Astrocyte of the spinal cord (primary cell): ENCODE measurements at regions not wholly inside any gene's neighbourhood (a gene's known extent, or its start where the extent isn't known, plus 50 kb on each side); places are given as distances from the start of the nearest gene placed in this dataset.
"Not testable (repeated sequence)": the region's sequence is repeated elsewhere in the genome, so short reads cannot be mapped to it uniquely, and the experiment has no call there.

Source experiments
- DNase-seq: peaks from one replicate; pipeline ENCODE4 v3.0.0; 2011; ENCODE audit warnings: low read depth, low spot score
- H3K4me3 ChIP-seq: 2 replicates; pipeline ENCODE4 v1.5.1; 2011; ENCODE audit warnings: low read depth, mild to moderate bottlenecking, low read length, moderate library complexity
- in situ Hi-C: cut with HindIII; loops from 2 replicates; pipeline ENCODE4 v1.10.0; 2017; ENCODE audit warnings: low sequenced_read_pairs
- TF ChIP-seq, protein P1 (sequence below): IDR thresholded peaks from 2 replicates; pipeline ENCODE4 v1.5.1; 2012; ENCODE audit warnings: low read depth, mild to moderate bottlenecking, low read length, inconsistent platforms

DNA sequence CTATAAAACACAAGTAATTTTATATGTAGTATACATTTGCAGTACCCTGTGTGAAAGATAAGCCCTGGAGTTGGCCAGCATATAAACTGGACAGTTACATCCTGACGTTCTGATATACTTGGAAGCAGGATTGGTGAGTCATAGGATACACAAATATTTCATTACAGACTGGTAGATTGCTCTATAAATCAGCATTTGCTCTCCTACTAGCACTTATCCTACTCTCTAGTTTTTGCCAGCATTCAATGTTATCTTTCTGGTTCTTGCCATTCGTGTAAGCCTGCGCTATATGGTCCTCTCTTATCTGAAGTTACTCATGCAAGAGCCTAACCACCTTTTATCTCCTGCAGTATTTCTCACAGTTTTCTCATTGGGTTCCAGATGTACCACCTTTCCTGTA is 680.2 kb upstream of the MMS22L start:
- TF ChIP-seq, protein P1, sequence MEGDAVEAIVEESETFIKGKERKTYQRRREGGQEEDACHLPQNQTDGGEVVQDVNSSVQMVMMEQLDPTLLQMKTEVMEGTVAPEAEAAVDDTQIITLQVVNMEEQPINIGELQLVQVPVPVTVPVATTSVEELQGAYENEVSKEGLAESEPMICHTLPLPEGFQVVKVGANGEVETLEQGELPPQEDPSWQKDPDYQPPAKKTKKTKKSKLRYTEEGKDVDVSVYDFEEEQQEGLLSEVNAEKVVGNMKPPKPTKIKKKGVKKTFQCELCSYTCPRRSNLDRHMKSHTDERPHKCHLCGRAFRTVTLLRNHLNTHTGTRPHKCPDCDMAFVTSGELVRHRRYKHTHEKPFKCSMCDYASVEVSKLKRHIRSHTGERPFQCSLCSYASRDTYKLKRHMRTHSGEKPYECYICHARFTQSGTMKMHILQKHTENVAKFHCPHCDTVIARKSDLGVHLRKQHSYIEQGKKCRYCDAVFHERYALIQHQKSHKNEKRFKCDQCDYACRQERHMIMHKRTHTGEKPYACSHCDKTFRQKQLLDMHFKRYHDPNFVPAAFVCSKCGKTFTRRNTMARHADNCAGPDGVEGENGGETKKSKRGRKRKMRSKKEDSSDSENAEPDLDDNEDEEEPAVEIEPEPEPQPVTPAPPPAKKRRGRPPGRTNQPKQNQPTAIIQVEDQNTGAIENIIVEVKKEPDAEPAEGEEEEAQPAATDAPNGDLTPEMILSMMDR: no peak
- no peak overlapping the region for H3K4me3 ChIP-seq
- in situ Hi-C loops: no loop called here
- peak; percentile 40 for DNase-seq

DNA sequence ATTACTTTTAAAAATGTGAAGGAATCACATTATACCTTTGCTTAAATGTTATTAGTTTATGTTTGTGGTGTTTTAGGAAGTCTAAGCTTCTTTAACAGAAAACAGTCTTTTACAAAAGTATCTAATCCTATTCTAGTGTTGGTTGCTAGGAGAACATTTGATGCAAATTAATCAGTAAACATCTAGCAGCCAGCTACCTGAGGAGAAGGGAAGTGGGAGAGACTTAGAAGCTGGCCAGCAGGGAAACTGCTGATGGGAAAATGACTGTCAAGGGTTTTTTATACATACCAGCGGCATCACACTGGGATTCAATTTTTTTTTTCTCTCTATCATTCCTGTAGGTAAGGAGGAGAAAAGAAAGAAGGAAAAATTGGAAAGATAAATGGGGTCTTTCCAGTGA is 686.0 kb upstream of the MMS22L start:
- H3K4me3 ChIP-seq: no peak overlapping the region
- no peak for DNase-seq
- in situ Hi-C loops: no loop called here
- TF ChIP-seq, protein P1: no peak

DNA sequence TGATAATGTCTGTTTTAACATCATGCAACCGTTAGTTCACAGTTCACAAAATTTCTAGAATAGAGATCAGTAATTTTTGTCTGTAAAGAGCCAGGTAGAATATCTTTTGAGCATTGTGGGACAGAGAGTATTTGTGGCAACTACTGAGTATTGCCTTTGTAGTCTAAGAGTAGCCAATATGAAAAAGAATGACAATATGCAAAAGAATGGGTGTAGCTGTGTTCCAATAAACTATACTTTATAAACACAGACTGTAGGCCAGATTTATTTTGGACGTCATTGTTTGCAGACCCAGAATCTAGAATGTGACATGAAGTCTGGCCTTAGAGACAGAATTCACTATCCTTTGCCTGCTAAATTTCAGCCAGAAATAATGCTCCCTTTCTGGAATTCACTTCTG is 694.1 kb upstream of the MMS22L start:
- in situ Hi-C loops: no loop called here
- DNase-seq: no peak
- no peak overlapping the region for H3K4me3 ChIP-seq
- TF ChIP-seq, protein P1: no peak

DNA sequence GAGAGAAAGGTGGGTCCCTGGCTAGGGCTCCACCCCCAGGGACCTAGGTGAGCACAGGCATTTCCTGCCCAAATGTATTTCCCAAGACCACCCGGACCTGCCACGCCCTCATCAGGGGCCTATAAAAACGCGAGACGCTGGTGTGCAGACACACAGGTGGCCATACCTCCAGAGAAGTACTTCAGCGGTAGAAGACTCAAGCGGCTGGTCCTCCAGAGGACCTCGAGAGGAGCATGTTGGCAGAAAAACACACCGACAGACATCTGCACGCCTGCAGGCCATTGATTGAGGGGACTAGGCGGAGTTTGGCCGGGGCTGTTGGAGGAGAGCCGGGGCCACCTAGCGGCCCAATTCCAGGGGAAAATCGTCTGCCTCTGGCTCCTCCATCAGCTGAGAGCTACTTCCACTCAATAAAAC is 695.8 kb upstream of the MMS22L start:
- in situ Hi-C loops: no loop called here
- TF ChIP-seq, protein P1: no peak
- no peak for DNase-seq
- no peak overlapping the region for H3K4me3 ChIP-seq

DNA sequence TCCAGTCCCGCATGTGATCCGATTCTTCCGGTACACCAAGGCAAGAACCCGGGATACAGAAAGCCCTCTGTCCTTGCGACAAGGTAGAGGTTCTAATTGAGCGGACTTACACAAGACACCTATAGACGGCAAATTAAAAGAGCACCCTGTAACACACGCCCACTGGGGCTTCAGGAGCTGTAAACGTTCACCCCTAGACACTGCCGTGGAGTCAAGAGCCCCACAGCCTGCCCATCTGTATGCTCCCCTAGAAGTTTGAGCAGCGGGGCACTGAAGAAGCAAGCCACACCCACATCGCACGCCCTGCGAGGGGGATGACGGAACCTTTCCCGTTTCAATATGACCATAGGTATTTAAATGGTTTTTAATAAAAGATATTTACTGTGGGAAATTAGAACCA is 696.3 kb upstream of the MMS22L start:
- H3K4me3 ChIP-seq, in situ Hi-C loops, DNase-seq: not testable (repeated sequence)

DNA sequence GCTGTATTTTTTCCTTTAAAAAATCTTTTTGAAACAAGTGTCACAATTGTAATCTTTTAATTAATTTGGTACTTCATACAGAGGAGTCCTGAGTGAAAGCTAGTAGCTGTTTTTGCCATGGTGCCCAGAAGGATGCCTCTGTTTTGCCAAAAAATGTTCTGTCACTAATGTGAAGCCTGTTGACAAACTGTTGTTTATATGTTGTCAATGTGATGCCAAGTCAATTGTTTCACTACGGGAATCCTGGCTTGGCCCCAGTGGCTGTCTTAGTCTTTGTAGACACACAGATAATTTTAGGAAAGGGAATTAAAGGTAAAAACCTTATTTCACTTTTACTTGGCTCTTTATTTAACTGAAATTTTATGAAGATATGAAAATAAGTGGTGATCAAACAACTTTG is 706.4 kb upstream of the MMS22L start:
- H3K4me3 ChIP-seq: no peak overlapping the region
- in situ Hi-C loops: no loop called here
- no peak for DNase-seq
- TF ChIP-seq, protein P1: no peak

DNA sequence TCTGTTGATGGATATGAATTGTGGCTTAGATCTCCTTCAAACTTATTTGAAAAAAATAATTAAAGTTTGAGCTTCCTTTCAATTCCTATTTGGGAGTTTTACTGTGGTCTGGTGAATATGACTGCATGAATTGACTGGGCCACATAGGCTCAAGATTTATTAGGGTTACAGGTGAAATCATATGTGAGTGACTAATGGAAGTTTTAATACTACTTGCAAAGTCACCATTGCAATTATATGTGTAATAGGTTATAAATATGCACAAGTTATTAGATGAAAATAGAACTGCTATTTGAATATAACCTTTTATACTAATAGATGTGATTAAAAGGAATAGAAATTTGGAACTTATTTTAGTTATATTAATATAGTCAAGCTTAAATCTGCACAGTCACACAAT is 712.1 kb upstream of the MMS22L start:
- TF ChIP-seq, protein P1: no peak
- no peak for DNase-seq
- no peak overlapping the region for H3K4me3 ChIP-seq
- in situ Hi-C loops: no loop called here
